Heart left ventricle (tissue), 13 donors: ENCODE measurements at regions not wholly inside any gene's neighbourhood (a gene's known extent, or its start where the extent isn't known, plus 50 kb on each side); places are given as distances from the start of the nearest gene placed in this dataset.
"Not testable (repeated sequence)": the region's sequence is repeated elsewhere in the genome, so short reads cannot be mapped to it uniquely, and the experiment has no call there.

Experiments
- CTCF ChIP-seq, 12 donors: fragments of 200-600 bp; sonication (generic) in 4 of 12; IDR thresholded peaks; one replicate each; pipeline versions ENCODE4 v1.5.0 to v1.8.0; 2018 to 2022; ENCODE audit warnings: antibody characterized with exemption in 12 of 12, mild to moderate bottlenecking in 5 of 12
- POLR2A ChIP-seq, 2 donors: fragments of 450-650 bp; IDR thresholded peaks; one replicate each; pipeline ENCODE4 v1.6.1; 2017; ENCODE audit warnings: antibody characterized with exemption in 2 of 2, mild to moderate bottlenecking in 2 of 2, moderate library complexity in 2 of 2
- donor health status: ischemic (EF 13 %, LVEDD 7.1; RV severe dilation, severe dysfunction).
- donor health status: DM: no; HTN: yes; CAD: no.
- donor health status: DM: no; HTN: no; CAD: no.
- donor health status: ischemic (EF 25% LVEDD 6.9; RV normal size, moderate dysfunction).
- donor health status: ischemic (EF 25% LVEDD 5.7; RV mildly dilated, moderate dysfunction).
- donor health status: ischemic (EF 35%, LVEDD 5.7; RV mildly dilated, moderate dysfunction).
- donor health status: nonischemic (EF 11% LVEDD 7.7; RV severe dilation, severe dysfunction).
- donor health status: DM: yes; HTN: yes; CAD: no.
- donor health status: PGD.
- donor health status: ischemic (EF 29% LVEDD 5.4; RV normal size, mild dysfunction).
- donor health status: nonischemic (EF 23%, LVEDD 6.1; RV moderate dilation, normal function).

DNA sequence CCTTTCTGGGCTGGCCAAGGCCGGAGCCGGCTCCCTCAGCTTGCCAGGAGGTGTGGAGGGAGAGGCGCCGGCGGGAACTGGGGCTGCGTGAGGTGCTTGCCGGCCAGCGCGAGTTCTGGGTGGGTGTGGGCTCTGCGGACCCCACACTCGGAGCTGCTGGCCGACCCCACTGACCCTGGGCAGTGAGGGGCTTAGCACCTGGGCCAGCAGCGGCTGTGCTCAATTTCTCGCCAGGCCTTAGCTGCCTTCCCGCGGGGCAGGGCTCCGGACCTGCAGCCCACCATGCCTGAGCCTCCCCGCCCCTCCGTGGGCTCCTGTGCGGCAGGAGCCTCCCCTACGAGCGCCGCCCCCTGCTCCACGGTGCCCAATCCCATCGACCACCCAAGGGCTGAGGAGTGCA is 103.4 kb upstream of the JCAD start:
- TF ChIP-seq CTCF, POLR2A (IDR thresholded peaks at IDR 0.05): not testable (repeated sequence)
